ENCODE measurements at regions not wholly inside any gene's neighbourhood (a gene's known extent, or its start where the extent isn't known, plus 50 kb on each side); places are given as distances from the start of the nearest gene placed in this dataset.
"Not testable (repeated sequence)": the region's sequence is repeated elsewhere in the genome, so short reads cannot be mapped to it uniquely, and the experiment has no call there.

GRCh38 chr3:118626453-118626852 is 408.2 kb downstream of the IGSF11 start:
- Mint-ChIP-seq H3K36me3 (no peaks in the 10 kb centered on the region), H3K27ac (no peak overlapping the region), H3K9me3 (peaks cover 0 to 4% of the 10 kb centered on the region in 2 donors)
- ATAC-seq (no peak), DNase-seq (ENCODE audit: low spot score in 2 of 2) (no peak)

- ATAC-seq (peak in 1 of 2 donors; percentile 47), DNase-seq (ENCODE audit: low spot score in 2 of 2) (peak in 1 of 2 donors; percentile 29)
- Mint-ChIP-seq H3K27ac (no peak overlapping the region), H3K36me3 (no peaks in the 10 kb centered on the region), H3K9me3 (no peaks in the 10 kb centered on the region)
These were observed 405.8 kb downstream of the IGSF11 start for GRCh38 chr3:118628704-118629341.

- Mint-ChIP-seq H3K36me3 (no peaks in the 10 kb centered on the region), H3K27ac (no peak overlapping the region), H3K9me3 (no peaks in the 10 kb centered on the region)
- DNase-seq (ENCODE audit: low spot score in 2 of 2): no peak
- no peak for ATAC-seq
These were observed 404.8 kb downstream of the IGSF11 start for GRCh38 chr3:118629821-118630220.

GRCh38 chr3:118635711-118636110 is 398.9 kb downstream of the IGSF11 start:
- Mint-ChIP-seq H3K9me3 (no peaks in the 10 kb centered on the region), H3K36me3 (no peaks in the 10 kb centered on the region), H3K27ac (no peak overlapping the region)
- no peak for DNase-seq (ENCODE audit: low spot score in 2 of 2)
- ATAC-seq: no peak

GRCh38 chr3:118636841-118637240 is 397.8 kb downstream of the IGSF11 start:
- ATAC-seq (no peak), DNase-seq (ENCODE audit: low spot score in 2 of 2) (no peak)
- Mint-ChIP-seq H3K9me3 (no peaks in the 10 kb centered on the region), H3K27ac (no peak overlapping the region), H3K36me3 (no peaks in the 10 kb centered on the region)

- DNase-seq (ENCODE audit: low spot score in 2 of 2) (no peak), ATAC-seq (no peak)
- Mint-ChIP-seq H3K27ac (no peak overlapping the region), H3K9me3 (no peaks in the 10 kb centered on the region), H3K36me3 (no peaks in the 10 kb centered on the region)
These were observed 396.8 kb downstream of the IGSF11 start for GRCh38 chr3:118637846-118638245.

- ATAC-seq (no peak), DNase-seq (ENCODE audit: low spot score in 2 of 2) (no peak)
- no peaks in the 10 kb centered on the region for H3K36me3 Mint-ChIP-seq
- no peak overlapping the region for H3K27ac Mint-ChIP-seq
- H3K9me3 Mint-ChIP-seq: no peaks in the 10 kb centered on the region
These were observed 393.0 kb downstream of the IGSF11 start for GRCh38 chr3:118641608-118642007.

- ATAC-seq: no peak
- DNase-seq (ENCODE audit: low spot score in 2 of 2): no peak
- Mint-ChIP-seq H3K27ac (no peak overlapping the region), H3K36me3 (no peaks in the 10 kb centered on the region), H3K9me3 (peaks cover 0 to 4% of the 10 kb centered on the region in 2 donors)
These were observed 363.5 kb downstream of the IGSF11 start for GRCh38 chr3:118671192-118671591.

- ATAC-seq: no peak
- peaks cover 0 to 4% of the 10 kb centered on the region in 2 donors for H3K9me3 Mint-ChIP-seq
- H3K36me3 Mint-ChIP-seq: no peaks in the 10 kb centered on the region
- no peak for DNase-seq (ENCODE audit: low spot score in 2 of 2)
- no peak overlapping the region for H3K27ac Mint-ChIP-seq
These were observed 359.3 kb downstream of the IGSF11 start for GRCh38 chr3:118675305-118675704.

GRCh38 chr3:118678663-118679062 is 356.0 kb downstream of the IGSF11 start:
- ATAC-seq; H3K36me3 Mint-ChIP-seq; H3K9me3 Mint-ChIP-seq; DNase-seq (ENCODE audit: low spot score in 2 of 2); H3K27ac Mint-ChIP-seq: not testable (repeated sequence)

GRCh38 chr3:118682921-118683320 is 351.7 kb downstream of the IGSF11 start:
- Mint-ChIP-seq H3K27ac (no peak overlapping the region), H3K36me3 (no peaks in the 10 kb centered on the region), H3K9me3 (peaks cover 0 to 4% of the 10 kb centered on the region in 2 donors)
- ATAC-seq: no peak
- DNase-seq (ENCODE audit: low spot score in 2 of 2): no peak

GRCh38 chr3:118683636-118684035 is 351.0 kb downstream of the IGSF11 start:
- no peak overlapping the region for H3K27ac Mint-ChIP-seq
- DNase-seq (ENCODE audit: low spot score in 2 of 2): no peak
- ATAC-seq: no peak
- no peaks in the 10 kb centered on the region for H3K36me3 Mint-ChIP-seq
- H3K9me3 Mint-ChIP-seq: peaks cover 0 to 4% of the 10 kb centered on the region in 2 donors

GRCh38 chr3:118688396-118688884 is 346.2 kb downstream of the IGSF11 start:
- H3K36me3 Mint-ChIP-seq: no peaks in the 10 kb centered on the region
- DNase-seq (ENCODE audit: low spot score in 2 of 2) (no peak), ATAC-seq (no peak)
- no peak overlapping the region for H3K27ac Mint-ChIP-seq
- no peaks in the 10 kb centered on the region for H3K9me3 Mint-ChIP-seq

- peaks cover 5 to 11% of the 10 kb centered on the region in 2 donors for H3K9me3 Mint-ChIP-seq
- ATAC-seq (no peak), DNase-seq (ENCODE audit: low spot score in 2 of 2) (no peak)
- no peak overlapping the region for H3K27ac Mint-ChIP-seq
- peaks cover 0 to 4% of the 10 kb centered on the region in 2 donors for H3K36me3 Mint-ChIP-seq
These were observed 342.2 kb downstream of the IGSF11 start for GRCh38 chr3:118692416-118692815.

GRCh38 chr3:118705487-118706219 is 329.0 kb downstream of the IGSF11 start:
- DNase-seq (ENCODE audit: low spot score in 2 of 2) (no peak), ATAC-seq (no peak)
- Mint-ChIP-seq H3K36me3 (no peaks in the 10 kb centered on the region), H3K27ac (no peak overlapping the region), H3K9me3 (no peaks in the 10 kb centered on the region)

GRCh38 chr3:118707991-118708390 is 326.7 kb downstream of the IGSF11 start:
- DNase-seq (ENCODE audit: low spot score in 2 of 2) (no peak), ATAC-seq (no peak)
- no peak overlapping the region for H3K27ac Mint-ChIP-seq
- H3K36me3 Mint-ChIP-seq: no peaks in the 10 kb centered on the region
- no peaks in the 10 kb centered on the region for H3K9me3 Mint-ChIP-seq

GRCh38 chr3:118710532-118710931 is 324.1 kb downstream of the IGSF11 start:
- ATAC-seq (no peak), DNase-seq (ENCODE audit: low spot score in 2 of 2) (no peak)
- H3K36me3 Mint-ChIP-seq: no peaks in the 10 kb centered on the region
- H3K9me3 Mint-ChIP-seq: no peaks in the 10 kb centered on the region
- H3K27ac Mint-ChIP-seq: no peak overlapping the region

Measured in activated naive CD4-positive, alpha-beta T cell treated with anti-CD3 and anti-CD28 coated beads, Interleukin-2, amount 50 U/mL, for 72 hours (primary cell).